ENCODE measurements at regions not wholly inside any gene's neighbourhood (a gene's known extent, or its start where the extent isn't known, plus 50 kb on each side); places are given as distances from the start of the nearest gene placed in this dataset.

- TF ChIP-seq POLR2A (IDR thresholded peaks at IDR 0.05) (no peak), CTCF (IDR thresholded peaks at IDR 0.05) (no peak), POLR2AphosphoS5 (IDR thresholded peaks at IDR 0.05) (no peak)
Measured at GRCh38 chr16:58866935-58867334, 132.8 kb upstream of the GOT2 start.
